HepG2 (cell line): ENCODE measurements at regions not wholly inside any gene's neighbourhood (a gene's known extent, or its start where the extent isn't known, plus 50 kb on each side); places are given as distances from the start of the nearest gene placed in this dataset.

ENCODE experiments used
- ATAC-seq: fragments of 200-7000 bp; cut with Tn5 transposase; 3 replicates; pipeline ENCODE4 v1.9.1; 2020; ENCODE audit warnings: mild to moderate bottlenecking, moderate library complexity
- BruUV-seq: library from RNA; stranded (reverse); fragments of 400-500 nt; replicated peaks from 2 replicates; lab custom pipeline; 2021; lab: Mats Ljungman, UMichigan
- CTCF ChIA-PET: fragments of 300-600 bp; formaldehyde crosslinking; extraction: SDS; loops from one replicate; lab custom pipeline; 2021; ENCODE audit warnings: low total read pairs, inconsistent platforms, low intra/inter-chr PET ratio; lab: Yijun Ruan, JAX
- POLR2A ChIA-PET: fragments of 350-600 bp; sonication (Branson Sonifier 250); formaldehyde crosslinking; loops from one replicate; lab custom pipeline; 2020; ENCODE audit warnings: antibody characterized with exemption, inconsistent platforms; lab: Yijun Ruan, JAX
- DNase-seq: peaks from one replicate; pipeline ENCODE4 v3.0.0-alpha.2; 2015; ENCODE audit warnings: low spot score
- FAIRE-seq: peaks from 3 replicates; lab custom pipeline; 2011; peaks lifted over from hg19 to GRCh38; lab: Jason Lieb, UNC
- H2AFZ ChIP-seq: one replicate; pipeline ENCODE4 v1.6.1; 2011; ENCODE audit warnings: low read length, inconsistent platforms
- H3K27ac ChIP-seq: fragments of 300-600 bp; 3 replicates; pipeline ENCODE4 v1.8.0; 2011; ENCODE audit warnings: mixed run types, mild to moderate bottlenecking, mixed read lengths, low read length, inconsistent platforms; ENCODE audit not compliant: insufficient read depth; ENCODE audit errors: extremely low read length
- H3K27me3 ChIP-seq, 2 experiments: fragments of 200-600 bp in 1 of 2; 2 replicates in 1 of 2; 3 replicates in 1 of 2; pipeline versions ENCODE4 v1.6.0 to v1.8.0; 2011; ENCODE audit warnings: low read length in 2 of 2, mild to moderate bottlenecking in 2 of 2, moderate library complexity in 2 of 2, inconsistent platforms in 1 of 2; ENCODE audit not compliant: insufficient read depth in 2 of 2, control insufficient read depth in 1 of 2
- H3K36me3 ChIP-seq, 2 experiments: fragments of 200-600 bp in 1 of 2; replicated peaks in 1 of 2; 2 replicates in 1 of 2; 3 replicates in 1 of 2; pipeline versions ENCODE4 v1.5.1 to v1.8.0; 2011; ENCODE audit warnings: low read length in 2 of 2, inconsistent platforms in 1 of 2; ENCODE audit not compliant: insufficient read depth in 2 of 2, control insufficient read depth in 1 of 2
- H3K4me1 ChIP-seq: 2 replicates; pipeline ENCODE4 v1.5.1; 2012; ENCODE audit warnings: low read length, inconsistent platforms; ENCODE audit not compliant: insufficient read depth
- H3K4me2 ChIP-seq: 2 replicates; pipeline ENCODE4 v1.6.0; 2011; ENCODE audit warnings: low read depth, low read length, inconsistent platforms
- H3K4me3 ChIP-seq, 3 experiments: fragments of 200-600 bp in 1 of 3; sonication (generic), shearing (Covaris generic) in 1 of 3; replicated peaks in 1 of 3; 2 replicates each; pipeline ENCODE4 v1.5.1; 2011 to 2016; ENCODE audit warnings: low read length in 3 of 3, inconsistent platforms in 2 of 3, low read depth in 2 of 3, mild to moderate bottlenecking in 2 of 3, control low read depth in 1 of 3, mixed read lengths in 1 of 3; ENCODE audit not compliant: insufficient read depth in 1 of 3
- H3K79me2 ChIP-seq: one replicate; pipeline ENCODE4 v1.6.1; 2011; ENCODE audit warnings: low read length, inconsistent platforms; ENCODE audit not compliant: insufficient read depth
- H3K9ac ChIP-seq: 2 replicates; pipeline ENCODE4 v1.6.0; 2011; ENCODE audit warnings: mild to moderate bottlenecking, low read depth, low read length, inconsistent platforms; ENCODE audit not compliant: insufficient read depth
- H3K9me3 ChIP-seq: 2 replicates; pipeline ENCODE4 v1.5.1; 2012; ENCODE audit warnings: mild to moderate bottlenecking, low read length
- H4K20me1 ChIP-seq: 2 replicates; pipeline ENCODE4 v1.6.0; 2011; ENCODE audit warnings: inconsistent platforms, mild to moderate bottlenecking, low read length, moderate library complexity; ENCODE audit not compliant: insufficient read depth
- EEA1 ChIP-seq: sonication (generic); formaldehyde crosslinking; IDR thresholded peaks from 2 replicates; pipeline ENCODE4 v1.5.1; 2020; ENCODE audit warnings: mild to moderate bottlenecking, missing genetic modification reagents, borderline replicate concordance
- ELF4 ChIP-seq: sonication (generic); formaldehyde crosslinking; IDR thresholded peaks from 2 replicates; pipeline ENCODE4 v1.5.0; 2020; ENCODE audit warnings: missing genetic modification reagents, mild to moderate bottlenecking, moderate library complexity, borderline replicate concordance
- MTF1 ChIP-seq: sonication (generic); formaldehyde crosslinking; IDR thresholded peaks from 2 replicates; pipeline ENCODE4 v1.5.0; 2020; ENCODE audit warnings: missing genetic modification reagents
- ZNF556 ChIP-seq: sonication (generic); formaldehyde crosslinking; IDR thresholded peaks from 2 replicates; pipeline ENCODE4 v1.4.0; 2020; ENCODE audit warnings: mild to moderate bottlenecking, missing genetic modification reagents, borderline replicate concordance
- ZNF619 ChIP-seq: sonication (generic); formaldehyde crosslinking; IDR thresholded peaks from 2 replicates; pipeline ENCODE4 v1.4.0; 2020; ENCODE audit warnings: mild to moderate bottlenecking, missing genetic modification reagents
- ZNF891 ChIP-seq: sonication (generic); formaldehyde crosslinking; IDR thresholded peaks from 2 replicates; pipeline ENCODE4 v1.5.0; 2020; ENCODE audit warnings: mild to moderate bottlenecking, missing genetic modification reagents
- in situ Hi-C: cut with HindIII; loops from 2 replicates; pipeline ENCODE4 v1.10.0; 2017; ENCODE audit warnings: low pct_unique_long_range_greater_than_20kb; ENCODE audit not compliant: extremely low pct_ligation_motif_present
- intact Hi-C: fragments of 100-400 bp; cut with micrococcal nuclease; formaldehyde crosslinking; loops from one replicate; pipeline ENCODE4 v1.10.0; 2022; ENCODE audit not compliant: unreplicated experiment
- TF ChIP-seq, protein P1 (sequence below): sonication (generic); formaldehyde crosslinking; IDR thresholded peaks from 2 replicates; pipeline ENCODE4; 2020; ENCODE audit warnings: missing genetic modification reagents, mild to moderate bottlenecking, borderline replicate concordance
- TF ChIP-seq, protein P2 (sequence below): sonication (generic); formaldehyde crosslinking; IDR thresholded peaks from 2 replicates; pipeline ENCODE4 v1.4.0; 2020; ENCODE audit warnings: mild to moderate bottlenecking, missing genetic modification reagents, borderline replicate concordance

GRCh38 chr3:55169608-55170072 is 241.8 kb upstream of the LRTM1 start (continued):
- TF ChIP-seq, protein P1, sequence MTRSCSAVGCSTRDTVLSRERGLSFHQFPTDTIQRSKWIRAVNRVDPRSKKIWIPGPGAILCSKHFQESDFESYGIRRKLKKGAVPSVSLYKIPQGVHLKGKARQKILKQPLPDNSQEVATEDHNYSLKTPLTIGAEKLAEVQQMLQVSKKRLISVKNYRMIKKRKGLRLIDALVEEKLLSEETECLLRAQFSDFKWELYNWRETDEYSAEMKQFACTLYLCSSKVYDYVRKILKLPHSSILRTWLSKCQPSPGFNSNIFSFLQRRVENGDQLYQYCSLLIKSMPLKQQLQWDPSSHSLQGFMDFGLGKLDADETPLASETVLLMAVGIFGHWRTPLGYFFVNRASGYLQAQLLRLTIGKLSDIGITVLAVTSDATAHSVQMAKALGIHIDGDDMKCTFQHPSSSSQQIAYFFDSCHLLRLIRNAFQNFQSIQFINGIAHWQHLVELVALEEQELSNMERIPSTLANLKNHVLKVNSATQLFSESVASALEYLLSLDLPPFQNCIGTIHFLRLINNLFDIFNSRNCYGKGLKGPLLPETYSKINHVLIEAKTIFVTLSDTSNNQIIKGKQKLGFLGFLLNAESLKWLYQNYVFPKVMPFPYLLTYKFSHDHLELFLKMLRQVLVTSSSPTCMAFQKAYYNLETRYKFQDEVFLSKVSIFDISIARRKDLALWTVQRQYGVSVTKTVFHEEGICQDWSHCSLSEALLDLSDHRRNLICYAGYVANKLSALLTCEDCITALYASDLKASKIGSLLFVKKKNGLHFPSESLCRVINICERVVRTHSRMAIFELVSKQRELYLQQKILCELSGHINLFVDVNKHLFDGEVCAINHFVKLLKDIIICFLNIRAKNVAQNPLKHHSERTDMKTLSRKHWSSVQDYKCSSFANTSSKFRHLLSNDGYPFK: no peak
- TF ChIP-seq ZNF619 (CRISPR knock-in tag) (no peak), EEA1 (no peak)

- Histone ChIP-seq H3K36me3 (no peaks in the 10 kb centered on the region), H3K9me3 (no peaks in the 10 kb centered on the region), H3K9ac (no peak overlapping the region), H3K27me3 (no peaks in the 10 kb centered on the region), H3K4me2 (no peak overlapping the region), H3K4me1 (no peaks in the 10 kb centered on the region), H2AFZ (no peak overlapping the region), H3K79me2 (no peaks in the 10 kb centered on the region), H3K4me3 (no peak overlapping the region), H4K20me1 (no peaks in the 10 kb centered on the region), H3K27ac (no peak overlapping the region)
- intact Hi-C loops: no loop called here
- ATAC-seq (no peak), FAIRE-seq (no peak), DNase-seq (no peak)
- in situ Hi-C loops: no loop called here
- CTCF ChIA-PET: no interaction called here
- no TSS peak for BruUV-seq
- POLR2A ChIA-PET: no interaction called here
- TF ChIP-seq ELF4 (CRISPR knock-in tag) (no peak), ZNF891 (CRISPR knock-in tag) (no peak), MTF1 (CRISPR knock-in tag) (no peak), ZNF556 (CRISPR knock-in tag) (no peak)
- TF ChIP-seq, protein P2, sequence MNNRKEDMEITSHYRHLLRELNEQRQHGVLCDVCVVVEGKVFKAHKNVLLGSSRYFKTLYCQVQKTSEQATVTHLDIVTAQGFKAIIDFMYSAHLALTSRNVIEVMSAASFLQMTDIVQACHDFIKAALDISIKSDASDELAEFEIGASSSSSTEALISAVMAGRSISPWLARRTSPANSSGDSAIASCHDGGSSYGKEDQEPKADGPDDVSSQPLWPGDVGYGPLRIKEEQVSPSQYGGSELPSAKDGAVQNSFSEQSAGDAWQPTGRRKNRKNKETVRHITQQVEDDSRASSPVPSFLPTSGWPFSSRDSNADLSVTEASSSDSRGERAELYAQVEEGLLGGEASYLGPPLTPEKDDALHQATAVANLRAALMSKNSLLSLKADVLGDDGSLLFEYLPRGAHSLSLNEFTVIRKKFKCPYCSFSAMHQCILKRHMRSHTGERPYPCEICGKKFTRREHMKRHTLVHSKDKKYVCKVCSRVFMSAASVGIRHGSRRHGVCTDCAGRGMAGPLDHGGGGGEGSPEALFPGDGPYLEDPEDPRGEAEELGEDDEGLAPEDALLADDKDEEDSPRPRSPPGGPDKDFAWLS (CRISPR knock-in tag): no peak
Observed at GRCh38 chr3:55169161-55169560, 241.3 kb upstream of the LRTM1 start.
